ENCODE measurements at regions not wholly inside any gene's neighbourhood (a gene's known extent, or its start where the extent isn't known, plus 50 kb on each side); places are given as distances from the start of the nearest gene placed in this dataset.

- no peak for DNase-seq
- no peak for TF ChIP-seq POLR2AphosphoS5 (IDR thresholded peaks at IDR 0.05; ENCODE audit: low read depth, low read length)
- no peak for TF ChIP-seq RAD21 (IDR thresholded peaks at IDR 0.05; ENCODE audit: low read length)
- TF ChIP-seq USF1 (IDR thresholded peaks at IDR 0.05; ENCODE audit: borderline replicate concordance, low read depth) = no peak
- no peak for TF ChIP-seq FOSL2 (IDR thresholded peaks at IDR 0.05; ENCODE audit: borderline replicate concordance, low read depth)
- TF ChIP-seq SMC3 (IDR thresholded peaks at IDR 0.05; ENCODE audit: low read depth, low read length) = no peak
- TF ChIP-seq CTCF (IDR thresholded peaks at IDR 0.05) = no peak
- WGBS (ENCODE audit: low lambda C conversion rate) = 82% methylated on average over 7 of the region's 7 CpGs
- H3K4me3 ChIP-seq (ENCODE audit: low read depth in 2 of 2, low read length in 1 of 2) = no peak overlapping the region
- no peak overlapping the region for H3K4me2 ChIP-seq
- no peak overlapping the region for H3K27ac ChIP-seq (ENCODE audit: low read depth in 2 of 2, low read length in 1 of 2)
- H3K79me2 ChIP-seq (ENCODE audit: insufficient read depth) = no peaks in the 10 kb centered on the region
- no peaks in the 10 kb centered on the region for H4K20me1 ChIP-seq (ENCODE audit: insufficient read depth)
- H2AFZ ChIP-seq (ENCODE audit: low read depth) = no peak overlapping the region
- H3K9ac ChIP-seq = no peak overlapping the region
- peaks cover 4% of the 10 kb centered on the region for H3F3A ChIP-seq (replicated peaks; ENCODE audit: insufficient read depth)
- no peaks in the 10 kb centered on the region for H3K9me3 ChIP-seq
- H3K9me2 ChIP-seq = no peaks in the 10 kb centered on the region
- H3K27me3 ChIP-seq (ENCODE audit: insufficient read depth) = no peaks in the 10 kb centered on the region
- ChIA-PET CTCF (no interaction called here), POLR2A (no interaction called here)
- H3K36me3 ChIP-seq (replicated peaks in 1 of 2; ENCODE audit: control insufficient read depth in 1 of 2, insufficient read depth in 2 of 2, low read length in 1 of 2) = no peaks in the 10 kb centered on the region
- H3K4me1 ChIP-seq (ENCODE audit: control insufficient read depth in 1 of 2, insufficient read depth in 2 of 2, low read depth in 1 of 2, low read length in 1 of 2) = peaks cover 0 to 28% of the 10 kb centered on the region in 2 experiments; a peak in 2 of 4 replicates
Measured at GRCh38 chr5:68432682-68433081, 217.1 kb downstream of the PIK3R1 start.

- WGBS (ENCODE audit: low lambda C conversion rate) = 90% methylated on average over 3 of the region's 3 CpGs
- H3K9me3 ChIP-seq = no peaks in the 10 kb centered on the region
- no peak for TF ChIP-seq MAX (IDR thresholded peaks at IDR 0.05; ENCODE audit: low read depth)
- TF ChIP-seq FOXJ3 (CRISPR knock-in tag; IDR thresholded peaks at IDR 0.05) = no peak
- TF ChIP-seq IRF3 (IDR thresholded peaks at IDR 0.05; ENCODE audit: low read depth, low read length) = no peak
- no peak for TF ChIP-seq TEAD4 (IDR thresholded peaks at IDR 0.05; ENCODE audit: borderline replicate concordance, insufficient read depth)
- no peak for TF ChIP-seq RCOR1 (IDR thresholded peaks at IDR 0.05; ENCODE audit: low read length)
- TF ChIP-seq TAF1 (IDR thresholded peaks at IDR 0.05; ENCODE audit: borderline replicate concordance, low read depth, low read length) = no peak
- TF ChIP-seq FOSL2 (IDR thresholded peaks at IDR 0.05; ENCODE audit: borderline replicate concordance, low read depth) = no peak
- no peak for TF ChIP-seq EP300 (IDR thresholded peaks at IDR 0.05; ENCODE audit: borderline replicate concordance in 1 of 2, low read depth in 1 of 2, low read length in 1 of 2)
- TF ChIP-seq YY1 (IDR thresholded peaks at IDR 0.05; ENCODE audit: low read depth) = no peak
- no peak for TF ChIP-seq USF2 (IDR thresholded peaks at IDR 0.05; ENCODE audit: borderline replicate concordance, low read depth, low read length)
- no peaks in the 10 kb centered on the region for H4K20me1 ChIP-seq (ENCODE audit: insufficient read depth)
- peak overlapping the region; percentile 75; the same call in 1 of the 2 replicates for H2AFZ ChIP-seq (ENCODE audit: low read depth)
- H3K27ac ChIP-seq (ENCODE audit: low read depth in 2 of 2, low read length in 1 of 2) = peak overlapping the region in 1 of 2 experiments; percentile 47; a peak in 2 of 4 replicates
- peaks cover 0 to 28% of the 10 kb centered on the region in 2 experiments; a peak in 2 of 4 replicates for H3K4me1 ChIP-seq (ENCODE audit: control insufficient read depth in 1 of 2, insufficient read depth in 2 of 2, low read depth in 1 of 2, low read length in 1 of 2)
- H3K4me2 ChIP-seq = 0 out of 2 replicates have a peak overlapping the region, but pooled peaks have one; percentile 2
- no peaks in the 10 kb centered on the region for H3K36me3 ChIP-seq (replicated peaks in 1 of 2; ENCODE audit: control insufficient read depth in 1 of 2, insufficient read depth in 2 of 2, low read length in 1 of 2)
- H3K27me3 ChIP-seq (ENCODE audit: insufficient read depth) = no peaks in the 10 kb centered on the region
- POLR2A ChIA-PET = no interaction called here
- peaks cover 4% of the 10 kb centered on the region for H3F3A ChIP-seq (replicated peaks; ENCODE audit: insufficient read depth)
- no peak overlapping the region for H3K4me3 ChIP-seq (ENCODE audit: low read depth in 2 of 2, low read length in 1 of 2)
- no peaks in the 10 kb centered on the region for H3K9me2 ChIP-seq
- DNase-seq = no peak
- CTCF ChIA-PET = no interaction called here
- no peak overlapping the region; the same call in 1 of the 2 replicates for H3K9ac ChIP-seq
- no peaks in the 10 kb centered on the region for H3K79me2 ChIP-seq (ENCODE audit: insufficient read depth)
Measured at GRCh38 chr5:68433526-68433922, 218.0 kb downstream of the PIK3R1 start.
